ENCODE measurements at regions not wholly inside any gene's neighbourhood (a gene's known extent, or its start where the extent isn't known, plus 50 kb on each side); places are given as distances from the start of the nearest gene placed in this dataset.
"Not testable (repeated sequence)": the region's sequence is repeated elsewhere in the genome, so short reads cannot be mapped to it uniquely, and the experiment has no call there.

DNA sequence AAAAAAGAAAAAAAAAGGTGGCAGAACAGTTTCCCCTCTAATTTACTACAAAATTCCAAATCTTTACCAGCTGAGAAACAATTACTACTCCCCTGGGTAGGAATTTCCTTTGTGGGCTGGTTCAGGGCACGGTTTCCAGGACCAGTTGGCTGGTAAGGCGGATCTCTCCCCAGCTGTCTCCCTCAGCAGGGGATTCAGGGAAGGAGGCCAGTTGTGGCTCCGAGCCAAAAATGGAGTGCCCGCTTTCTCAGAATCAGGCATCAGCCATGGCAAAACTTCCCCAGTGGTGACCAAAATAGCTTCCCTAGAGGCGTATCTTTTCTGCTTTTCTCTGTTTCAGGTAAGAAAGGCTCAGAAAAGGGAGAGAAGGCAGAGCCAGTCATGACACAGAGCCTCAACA, 91.2 kb downstream of the ZNF22 start:
- TF ChIP-seq, protein P1, sequence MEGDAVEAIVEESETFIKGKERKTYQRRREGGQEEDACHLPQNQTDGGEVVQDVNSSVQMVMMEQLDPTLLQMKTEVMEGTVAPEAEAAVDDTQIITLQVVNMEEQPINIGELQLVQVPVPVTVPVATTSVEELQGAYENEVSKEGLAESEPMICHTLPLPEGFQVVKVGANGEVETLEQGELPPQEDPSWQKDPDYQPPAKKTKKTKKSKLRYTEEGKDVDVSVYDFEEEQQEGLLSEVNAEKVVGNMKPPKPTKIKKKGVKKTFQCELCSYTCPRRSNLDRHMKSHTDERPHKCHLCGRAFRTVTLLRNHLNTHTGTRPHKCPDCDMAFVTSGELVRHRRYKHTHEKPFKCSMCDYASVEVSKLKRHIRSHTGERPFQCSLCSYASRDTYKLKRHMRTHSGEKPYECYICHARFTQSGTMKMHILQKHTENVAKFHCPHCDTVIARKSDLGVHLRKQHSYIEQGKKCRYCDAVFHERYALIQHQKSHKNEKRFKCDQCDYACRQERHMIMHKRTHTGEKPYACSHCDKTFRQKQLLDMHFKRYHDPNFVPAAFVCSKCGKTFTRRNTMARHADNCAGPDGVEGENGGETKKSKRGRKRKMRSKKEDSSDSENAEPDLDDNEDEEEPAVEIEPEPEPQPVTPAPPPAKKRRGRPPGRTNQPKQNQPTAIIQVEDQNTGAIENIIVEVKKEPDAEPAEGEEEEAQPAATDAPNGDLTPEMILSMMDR (IDR thresholded peaks at IDR 0.05; ENCODE audit: control extremely low read depth, extremely low read depth, low read depth, missing control alignments): no peak
- no peak for DNase-seq (ENCODE audit: extremely low spot score)
- CTCF ChIA-PET: no interaction called here
- POLR2A ChIA-PET: no interaction called here

DNA sequence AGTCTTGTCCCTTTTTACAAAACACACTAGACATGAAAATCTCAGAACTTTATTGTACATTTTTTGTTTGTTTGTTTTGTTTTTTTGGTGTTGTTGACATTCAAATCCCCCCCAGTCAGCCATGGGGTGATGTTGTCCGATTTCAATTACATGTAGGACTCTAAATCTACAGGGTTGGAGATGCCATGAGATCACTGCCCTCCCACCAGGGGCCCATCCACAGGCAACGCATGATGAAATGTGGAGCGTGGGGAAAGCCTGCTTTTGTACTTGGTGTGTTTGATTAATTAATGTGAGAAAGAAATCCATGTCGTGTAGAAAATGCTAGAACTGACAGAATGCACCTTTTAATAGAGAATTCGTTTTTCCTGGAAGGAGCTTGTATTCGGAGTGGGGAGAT, 93.2 kb downstream of the ZNF22 start:
- CTCF ChIA-PET: no interaction called here
- DNase-seq (ENCODE audit: extremely low spot score): no peak
- POLR2A ChIA-PET: no interaction called here
- TF ChIP-seq, protein P1 (IDR thresholded peaks at IDR 0.05; ENCODE audit: control extremely low read depth, extremely low read depth, low read depth, missing control alignments): no peak

DNA sequence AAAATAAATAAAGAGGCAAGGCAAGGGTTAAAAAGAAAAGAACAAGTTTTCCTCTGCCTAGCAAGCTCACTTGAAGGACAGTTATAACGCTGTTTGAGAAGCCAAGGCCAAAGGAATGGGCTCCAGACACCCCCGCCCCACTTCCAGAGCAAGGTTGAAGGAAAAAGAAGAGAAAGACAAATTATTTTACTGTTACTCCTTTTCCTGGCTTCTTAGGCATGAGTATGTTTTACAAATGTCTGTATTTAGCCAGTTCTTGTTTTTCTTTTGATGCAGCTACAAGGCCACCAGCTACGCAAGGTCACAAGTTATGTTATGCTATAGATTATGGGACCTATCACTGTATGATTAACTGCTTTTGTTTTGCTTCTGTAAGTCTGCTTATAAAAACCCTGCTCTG, 94.6 kb downstream of the ZNF22 start:
- no peak for DNase-seq (ENCODE audit: extremely low spot score)
- TF ChIP-seq, protein P1 (IDR thresholded peaks at IDR 0.05; ENCODE audit: control extremely low read depth, extremely low read depth, low read depth, missing control alignments): no peak
- POLR2A ChIA-PET: no interaction called here
- CTCF ChIA-PET: no interaction called here

DNA sequence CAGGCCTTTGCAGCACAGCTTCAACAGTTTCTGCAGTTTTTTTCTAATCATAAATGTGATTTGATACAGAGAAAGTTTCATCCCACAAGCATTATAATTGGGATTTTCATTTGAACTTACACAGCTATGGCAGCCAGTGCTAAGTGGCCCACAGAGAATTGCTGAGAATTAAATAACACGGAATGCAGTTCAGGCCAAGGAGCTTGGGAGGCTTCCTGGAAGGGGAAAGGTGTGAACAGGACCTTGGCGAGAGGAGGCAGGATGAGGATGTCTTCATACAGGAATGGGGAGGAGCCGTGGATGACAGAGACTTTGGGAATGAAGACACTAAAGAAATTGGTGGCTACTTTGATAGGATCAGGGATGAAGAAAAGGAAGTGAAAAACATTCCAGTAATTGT, 95.3 kb downstream of the ZNF22 start:
- ChIA-PET CTCF (no interaction called here), POLR2A (no interaction called here)
- TF ChIP-seq, protein P1 (IDR thresholded peaks at IDR 0.05; ENCODE audit: control extremely low read depth, extremely low read depth, low read depth, missing control alignments): no peak
- no peak for DNase-seq (ENCODE audit: extremely low spot score)

DNA sequence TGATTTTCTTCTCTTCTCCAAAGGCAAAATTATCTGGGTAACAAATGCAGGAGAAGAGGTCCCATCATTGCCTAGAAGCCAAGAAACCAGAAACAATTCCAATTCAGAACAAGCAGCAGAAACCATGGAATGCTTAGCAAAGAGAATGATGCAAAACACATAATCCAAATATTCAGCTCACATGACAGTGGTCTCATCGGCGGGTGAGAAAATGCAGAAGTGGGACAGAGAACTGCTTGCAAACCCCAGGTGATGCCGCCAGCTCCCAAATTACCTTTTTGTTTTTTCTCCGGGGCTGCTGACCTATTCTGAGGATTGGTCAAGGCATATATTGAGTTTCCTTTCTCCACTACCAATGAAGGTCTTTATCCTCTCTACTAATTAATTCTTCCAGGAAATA, 99.7 kb downstream of the ZNF22 start:
- POLR2A ChIA-PET: no interaction called here
- CTCF ChIA-PET: no interaction called here
- TF ChIP-seq, protein P1 (IDR thresholded peaks at IDR 0.05; ENCODE audit: control extremely low read depth, extremely low read depth, low read depth, missing control alignments): no peak
- DNase-seq (ENCODE audit: extremely low spot score): no peak

DNA sequence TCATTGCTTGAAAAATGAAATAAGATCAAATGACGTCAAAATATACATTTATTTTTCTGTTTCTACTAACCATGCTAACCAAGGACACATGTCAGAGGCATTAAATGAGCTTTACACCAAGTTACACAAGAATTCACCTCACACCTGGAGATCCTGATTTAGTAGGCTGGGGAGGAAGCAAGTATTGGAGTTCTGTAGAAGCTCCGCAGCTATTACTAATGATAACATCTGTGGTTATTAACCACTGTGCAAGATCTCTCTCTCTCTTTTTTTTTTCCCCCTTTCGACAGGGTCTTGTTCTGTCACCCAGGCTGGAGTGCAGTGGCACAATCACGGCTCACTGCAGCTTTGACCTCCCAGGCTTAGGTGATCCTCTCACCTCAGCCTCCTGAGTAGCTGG, 104.0 kb downstream of the ZNF22 start:
- no peak for DNase-seq (ENCODE audit: extremely low spot score)
- CTCF ChIA-PET: no interaction called here
- POLR2A ChIA-PET: no interaction called here
- TF ChIP-seq, protein P1 (IDR thresholded peaks at IDR 0.05; ENCODE audit: control extremely low read depth, extremely low read depth, low read depth, missing control alignments): no peak

DNA sequence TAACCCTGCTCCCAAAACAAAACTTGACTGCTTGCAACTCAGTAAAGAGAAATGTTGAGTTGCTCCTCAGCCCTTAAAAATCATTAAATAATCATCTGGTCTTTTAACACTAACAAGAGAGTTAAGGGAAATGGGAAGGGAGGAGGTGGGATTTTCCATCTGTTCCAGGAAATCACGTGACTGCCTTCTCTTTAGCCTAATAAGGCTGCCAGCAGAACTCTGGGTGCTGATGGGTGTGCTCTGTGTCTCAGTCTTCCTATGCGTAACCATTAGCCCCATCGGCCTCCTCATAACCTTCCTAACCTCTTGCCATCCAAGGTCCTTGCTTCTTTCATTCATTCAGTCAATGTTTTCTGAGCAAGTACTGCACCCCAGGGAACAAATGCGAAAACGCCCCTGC, 104.6 kb downstream of the ZNF22 start:
- CTCF ChIA-PET; POLR2A ChIA-PET; DNase-seq (ENCODE audit: extremely low spot score): not testable (repeated sequence)

Data from GM10248 (cell line).